HG02571 (cell line): ENCODE measurements at regions not wholly inside any gene's neighbourhood (a gene's known extent, or its start where the extent isn't known, plus 50 kb on each side); places are given as distances from the start of the nearest gene placed in this dataset.
"Not testable (repeated sequence)": the region's sequence is repeated elsewhere in the genome, so short reads cannot be mapped to it uniquely, and the experiment has no call there.

Source experiments
- ATAC-seq: cut with Tn5 transposase; IDR thresholded peaks from one replicate; pipeline ENCODE4 v1.9.1; 2021; ENCODE audit warnings: mild to moderate bottlenecking, moderate library complexity; ENCODE audit not compliant: unreplicated experiment

- not testable (repeated sequence) for ATAC-seq
These were observed 637.4 kb downstream of the TMEM121 start for GRCh38 chr14:106163812-106164211.

GRCh38 chr14:106166232-106166631, 639.8 kb downstream of the TMEM121 start:
- no peak for ATAC-seq

DNA sequence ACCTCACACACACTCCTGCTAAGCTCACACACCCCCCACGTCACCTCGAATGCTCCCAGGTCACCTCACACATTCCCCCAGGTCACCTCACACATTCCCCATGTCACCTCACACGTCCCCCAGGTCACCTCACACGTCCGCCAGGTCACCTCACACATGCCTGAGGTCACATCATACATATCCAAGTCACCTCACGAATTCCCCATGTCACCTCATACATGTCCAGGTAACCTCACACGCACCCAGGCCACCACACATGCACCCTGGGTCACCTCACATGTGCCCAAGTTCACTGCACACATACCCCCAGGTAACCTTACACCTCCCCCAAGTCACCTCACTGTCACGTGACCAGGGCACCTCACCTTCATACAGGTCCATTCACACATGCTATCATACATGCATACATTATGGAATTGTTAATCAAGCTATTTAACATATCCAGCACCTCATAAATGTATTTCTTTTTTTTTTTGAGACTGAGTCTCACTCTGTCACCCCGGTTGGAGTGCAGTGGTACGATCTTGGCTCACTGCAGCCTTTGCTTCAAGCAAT, 640.3 kb downstream of the TMEM121 start:
- no peak for ATAC-seq

GRCh38 chr14:106170163-106170658, 643.8 kb downstream of the TMEM121 start:
- not testable (repeated sequence) for ATAC-seq

GRCh38 chr14:106174206-106174605, 647.8 kb downstream of the TMEM121 start:
- no peak for ATAC-seq

- ATAC-seq = not testable (repeated sequence)
These were observed 651.2 kb downstream of the TMEM121 start for GRCh38 chr14:106177266-106178246.

DNA sequence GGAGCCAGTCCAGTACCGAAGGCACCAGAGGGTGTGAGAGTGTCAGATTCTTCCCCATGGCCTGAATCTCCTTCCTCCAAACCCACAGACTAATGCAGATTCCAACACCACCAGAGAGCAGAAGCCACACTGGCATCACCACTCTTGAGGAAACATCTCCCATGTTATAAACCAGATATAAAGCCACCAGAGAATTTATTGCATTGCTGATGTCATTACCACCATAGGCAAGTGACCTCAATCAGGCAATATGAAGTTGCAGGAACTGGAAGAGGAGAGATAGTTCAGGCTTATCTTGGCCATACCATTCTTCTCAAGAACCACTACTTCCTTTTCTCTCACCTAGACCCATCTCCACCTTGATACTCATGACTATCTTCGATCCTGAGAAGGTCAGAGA, 653.4 kb downstream of the TMEM121 start:
- ATAC-seq = no peak

GRCh38 chr14:106184771-106185170, 658.4 kb downstream of the TMEM121 start:
- not testable (repeated sequence) for ATAC-seq

GRCh38 chr14:106185174-106185836, 658.9 kb downstream of the TMEM121 start:
- ATAC-seq = not testable (repeated sequence)

GRCh38 chr14:106185837-106186233, 659.5 kb downstream of the TMEM121 start:
- ATAC-seq = no peak

DNA sequence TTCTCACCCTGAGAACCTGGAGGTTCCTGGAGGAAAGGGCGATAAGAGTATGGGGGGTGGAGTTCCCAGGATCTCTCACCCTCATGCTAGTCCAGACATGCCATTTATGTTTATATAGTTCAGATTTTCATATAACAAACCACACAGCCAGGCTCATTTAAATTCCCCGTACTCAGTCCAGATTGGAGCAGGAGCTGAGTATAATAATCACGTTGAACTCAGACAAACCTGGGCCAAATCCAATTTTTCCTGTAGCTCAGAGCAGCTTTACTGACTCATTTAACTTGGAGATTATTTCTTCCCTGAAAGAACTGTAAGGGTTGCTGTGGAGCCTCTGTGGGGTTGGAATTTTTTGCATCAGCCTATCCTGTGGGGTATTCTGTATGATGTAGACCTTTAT, 660.8 kb downstream of the TMEM121 start:
- ATAC-seq = no peak

GRCh38 chr14:106192701-106193100, 666.3 kb downstream of the TMEM121 start:
- not testable (repeated sequence) for ATAC-seq

DNA sequence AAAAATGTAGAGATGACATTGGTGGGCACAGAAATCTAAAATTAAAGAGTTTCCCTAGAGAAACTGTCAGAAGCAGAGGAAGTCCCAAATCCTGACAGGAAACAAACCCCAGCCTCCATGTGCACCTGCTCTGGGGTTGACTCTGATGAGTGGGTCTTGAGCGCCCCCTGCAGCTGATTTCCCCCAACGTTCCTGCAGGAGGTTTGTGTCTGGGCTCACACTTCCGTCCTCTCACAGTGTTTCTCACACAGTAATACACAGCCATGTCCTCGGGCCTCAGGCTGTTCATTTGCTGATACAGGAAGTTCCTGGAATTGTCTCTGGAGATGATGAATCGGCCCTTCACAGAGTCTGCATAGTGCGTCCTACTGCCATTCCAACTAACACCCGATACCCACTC, 670.1 kb downstream of the TMEM121 start:
- ATAC-seq = not testable (repeated sequence)

- not testable (repeated sequence) for ATAC-seq
These were observed 670.9 kb downstream of the TMEM121 start for GRCh38 chr14:106197264-106197663.

DNA sequence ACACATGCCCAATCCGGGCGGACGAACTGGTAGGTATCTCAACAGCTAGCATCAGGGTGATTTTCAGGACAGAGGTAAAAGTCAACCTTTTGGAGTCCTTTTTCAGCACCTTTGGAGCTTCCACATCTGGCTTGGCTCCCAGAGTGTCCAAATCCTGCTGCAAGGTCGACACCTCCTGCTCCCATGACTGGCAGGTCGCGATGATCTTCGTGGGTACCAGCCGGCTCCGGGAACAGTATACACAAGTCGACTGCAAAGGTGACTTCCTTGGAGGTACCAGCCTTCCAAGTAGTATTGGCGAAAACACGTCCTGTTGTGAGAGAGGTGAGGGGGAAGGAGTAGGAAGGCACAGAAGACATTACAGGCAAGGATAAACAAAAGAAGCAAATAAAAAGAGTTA, 672.7 kb downstream of the TMEM121 start:
- no peak for ATAC-seq

GRCh38 chr14:106200541-106201315, 674.3 kb downstream of the TMEM121 start:
- no peak for ATAC-seq

DNA sequence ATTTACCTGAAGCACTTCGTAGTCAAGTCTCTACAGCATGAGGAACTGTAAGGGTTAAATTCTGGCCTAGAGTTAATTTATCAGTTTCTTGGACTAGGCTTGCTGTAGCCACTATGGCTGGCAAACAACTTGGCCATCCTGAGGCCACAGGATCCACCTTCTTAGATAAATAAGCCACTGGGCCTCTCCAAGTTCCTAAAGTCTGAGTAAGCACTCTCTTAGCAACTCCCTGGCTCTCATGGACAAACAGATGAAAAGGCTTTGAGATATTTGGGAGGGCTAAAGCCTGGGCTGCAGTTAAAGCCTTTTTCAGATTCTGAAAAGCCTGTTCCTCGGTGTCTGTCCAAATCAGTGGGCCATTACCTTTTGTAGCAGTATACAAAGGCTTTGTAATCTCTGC, 675.0 kb downstream of the TMEM121 start:
- no peak for ATAC-seq

- ATAC-seq = no peak
These were observed 677.1 kb downstream of the TMEM121 start for GRCh38 chr14:106203438-106203837.

DNA sequence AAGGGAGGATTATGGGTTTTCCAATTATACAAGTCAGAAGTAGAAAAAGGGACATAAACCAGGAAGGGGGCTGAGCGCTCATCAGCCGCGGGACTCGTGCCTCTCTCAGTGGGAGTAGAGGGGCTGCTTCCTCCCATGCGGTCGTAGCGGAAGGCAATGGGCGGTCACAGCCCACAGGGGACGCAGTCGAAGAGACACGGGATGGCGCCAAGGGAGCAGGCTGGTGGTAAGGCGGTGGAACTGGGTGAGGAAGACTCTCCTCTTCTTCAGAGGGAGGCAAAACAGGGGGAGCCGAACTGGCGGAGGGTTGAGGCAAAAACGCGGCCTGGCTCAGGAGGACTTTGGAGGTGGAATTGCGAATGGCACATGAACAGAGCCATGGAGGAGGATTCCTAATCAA, 677.7 kb downstream of the TMEM121 start:
- ATAC-seq = no peak

DNA sequence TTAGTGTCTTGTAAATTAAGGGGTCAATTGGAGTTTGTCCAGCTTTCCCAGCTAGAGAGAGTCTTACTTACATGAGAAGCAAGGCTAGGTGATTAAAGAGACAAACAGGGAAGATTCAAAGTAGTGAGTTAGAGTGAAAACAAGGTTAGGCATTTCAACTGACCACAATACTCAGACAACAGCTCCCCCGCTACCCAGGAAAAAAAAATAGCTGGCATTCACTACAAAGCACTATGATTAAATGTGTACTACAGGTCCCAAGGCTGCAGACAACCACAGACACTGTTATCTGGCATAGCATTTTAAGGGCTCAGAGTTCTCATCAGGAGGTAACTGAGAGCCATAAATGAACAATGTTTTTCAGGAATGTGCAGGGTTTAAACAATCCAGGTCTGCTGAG, 680.9 kb downstream of the TMEM121 start:
- ATAC-seq = no peak

DNA sequence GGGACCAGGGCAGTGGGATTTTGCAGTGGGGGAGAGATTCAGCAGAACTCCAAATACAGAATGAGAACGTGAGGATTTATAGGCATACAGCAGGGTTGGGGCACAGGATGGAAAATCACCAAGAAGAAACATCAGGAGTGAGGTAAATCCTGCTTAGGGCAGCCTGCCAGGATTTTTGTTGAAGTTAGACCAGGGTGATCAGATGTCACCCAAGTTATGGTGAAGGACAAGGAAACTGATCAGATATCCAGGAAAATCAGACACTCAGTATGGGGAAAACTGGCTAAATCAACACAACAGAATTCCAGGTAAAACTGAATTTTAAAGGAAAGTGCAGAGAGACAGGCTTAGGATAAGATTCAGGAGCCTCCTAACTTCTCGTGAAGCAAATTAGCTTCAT, 682.4 kb downstream of the TMEM121 start:
- ATAC-seq = no peak
